ENCODE measurements at regions not wholly inside any gene's neighbourhood (a gene's known extent, or its start where the extent isn't known, plus 50 kb on each side); places are given as distances from the start of the nearest gene placed in this dataset.

GRCh38 chr2:18363348-18363747 is 197.1 kb downstream of the RDH14 start:
- DNase-seq = no peak
- H3K4me3 ChIP-seq = no peak overlapping the region
- TF ChIP-seq POLR2AphosphoS5 (IDR thresholded peaks at IDR 0.05) (no peak), POLR2A (IDR thresholded peaks at IDR 0.05) (no peak)
- TF ChIP-seq, protein P1, sequence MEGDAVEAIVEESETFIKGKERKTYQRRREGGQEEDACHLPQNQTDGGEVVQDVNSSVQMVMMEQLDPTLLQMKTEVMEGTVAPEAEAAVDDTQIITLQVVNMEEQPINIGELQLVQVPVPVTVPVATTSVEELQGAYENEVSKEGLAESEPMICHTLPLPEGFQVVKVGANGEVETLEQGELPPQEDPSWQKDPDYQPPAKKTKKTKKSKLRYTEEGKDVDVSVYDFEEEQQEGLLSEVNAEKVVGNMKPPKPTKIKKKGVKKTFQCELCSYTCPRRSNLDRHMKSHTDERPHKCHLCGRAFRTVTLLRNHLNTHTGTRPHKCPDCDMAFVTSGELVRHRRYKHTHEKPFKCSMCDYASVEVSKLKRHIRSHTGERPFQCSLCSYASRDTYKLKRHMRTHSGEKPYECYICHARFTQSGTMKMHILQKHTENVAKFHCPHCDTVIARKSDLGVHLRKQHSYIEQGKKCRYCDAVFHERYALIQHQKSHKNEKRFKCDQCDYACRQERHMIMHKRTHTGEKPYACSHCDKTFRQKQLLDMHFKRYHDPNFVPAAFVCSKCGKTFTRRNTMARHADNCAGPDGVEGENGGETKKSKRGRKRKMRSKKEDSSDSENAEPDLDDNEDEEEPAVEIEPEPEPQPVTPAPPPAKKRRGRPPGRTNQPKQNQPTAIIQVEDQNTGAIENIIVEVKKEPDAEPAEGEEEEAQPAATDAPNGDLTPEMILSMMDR (IDR thresholded peaks at IDR 0.05 in 8 of 11, conservative IDR thresholded peaks at IDR 0.05 in 3 of 11) = no peak
- no peak overlapping the region for H3K27ac ChIP-seq
- H3K9me3 ChIP-seq = no peaks in the 10 kb centered on the region
- H3K36me3 ChIP-seq = no peaks in the 10 kb centered on the region
- 56 to 91% (median 78%) methylated on average over 3 of the region's 3 CpGs for WGBS, 5 donors
- no peaks in the 10 kb centered on the region for H3K4me1 ChIP-seq
- intact Hi-C loops (cut with DNase I; ENCODE audit: low total_unique reads) = no loop called here
- no peaks in the 10 kb centered on the region for H3K27me3 ChIP-seq (replicated peaks in 1 of 7)

DNA sequence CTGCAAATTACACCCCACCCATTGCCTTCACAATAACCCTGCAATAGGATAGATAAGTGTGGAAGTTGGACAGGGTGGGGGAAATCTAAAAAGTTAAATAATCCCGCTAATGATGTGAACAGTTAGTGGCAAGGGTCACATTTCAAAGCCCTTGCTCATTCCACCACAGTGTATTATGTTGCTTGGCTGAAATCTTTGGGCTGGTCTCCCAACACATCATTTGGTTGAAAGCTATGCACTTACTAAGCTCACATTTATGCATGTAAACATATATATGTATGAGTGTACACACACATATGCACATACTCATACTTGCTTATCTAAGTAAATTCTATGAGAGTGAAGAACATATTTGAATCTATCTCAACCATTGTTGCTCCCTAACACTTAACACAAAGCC is 197.8 kb downstream of the RDH14 start:
- no peaks in the 10 kb centered on the region for H3K4me1 ChIP-seq
- no peaks in the 10 kb centered on the region for H3K36me3 ChIP-seq
- H3K4me3 ChIP-seq = no peak overlapping the region
- no peak overlapping the region for H3K27ac ChIP-seq
- WGBS, 5 donors = 78 to 97% (median 92%) methylated on average over 1 of the region's 1 CpG
- no peaks in the 10 kb centered on the region for H3K27me3 ChIP-seq (replicated peaks in 1 of 7)
- no peak for DNase-seq
- no peak for TF ChIP-seq POLR2A (IDR thresholded peaks at IDR 0.05)
- TF ChIP-seq, protein P1 (IDR thresholded peaks at IDR 0.05 in 8 of 11, conservative IDR thresholded peaks at IDR 0.05 in 3 of 11) = no peak
- TF ChIP-seq POLR2AphosphoS5 (IDR thresholded peaks at IDR 0.05) = no peak
- intact Hi-C loops (cut with DNase I; ENCODE audit: low total_unique reads) = no loop called here
- no peaks in the 10 kb centered on the region for H3K9me3 ChIP-seq

GRCh38 chr2:18357537-18357936 is 202.9 kb downstream of the RDH14 start:
- WGBS, 5 donors = 69 to 85% (median 78%) methylated on average over 2 of the region's 2 CpGs
- Histone ChIP-seq H3K4me1 (no peaks in the 10 kb centered on the region), H3K4me3 (no peak overlapping the region), H3K27ac (no peak overlapping the region), H3K9me3 (no peaks in the 10 kb centered on the region), H3K36me3 (no peaks in the 10 kb centered on the region), H3K27me3 (replicated peaks in 1 of 7) (no peaks in the 10 kb centered on the region)
- DNase-seq = no peak
- intact Hi-C loops (cut with DNase I; ENCODE audit: low total_unique reads) = no loop called here
- TF ChIP-seq POLR2AphosphoS5 (IDR thresholded peaks at IDR 0.05) = no peak
- TF ChIP-seq, protein P1 (IDR thresholded peaks at IDR 0.05 in 8 of 11, conservative IDR thresholded peaks at IDR 0.05 in 3 of 11) = no peak
- no peak for TF ChIP-seq POLR2A (IDR thresholded peaks at IDR 0.05)

GRCh38 chr2:18356676-18357075 is 203.8 kb downstream of the RDH14 start:
- 65 to 75% (median 65%) methylated on average over 2 of the region's 2 CpGs for WGBS, 5 donors
- intact Hi-C loops (cut with DNase I; ENCODE audit: low total_unique reads) = no loop called here
- TF ChIP-seq, protein P1 (IDR thresholded peaks at IDR 0.05 in 8 of 11, conservative IDR thresholded peaks at IDR 0.05 in 3 of 11) = no peak
- TF ChIP-seq POLR2AphosphoS5 (IDR thresholded peaks at IDR 0.05) = no peak
- no peak for TF ChIP-seq POLR2A (IDR thresholded peaks at IDR 0.05)

More at GRCh38 chr2:18356676-18357075, 203.8 kb downstream of the RDH14 start:
- H3K27ac ChIP-seq = no peak overlapping the region
- DNase-seq = no peak
- no peak overlapping the region for H3K4me3 ChIP-seq
- no peaks in the 10 kb centered on the region for H3K9me3 ChIP-seq
- H3K27me3 ChIP-seq (replicated peaks in 1 of 7) = no peaks in the 10 kb centered on the region
- H3K4me1 ChIP-seq = no peaks in the 10 kb centered on the region
- H3K36me3 ChIP-seq = no peaks in the 10 kb centered on the region

All from spleen (tissue), 11 donors.